Fibroblast of skin of right quadriceps (primary cell): ENCODE measurements at regions not wholly inside any gene's neighbourhood (a gene's known extent, or its start where the extent isn't known, plus 50 kb on each side); places are given as distances from the start of the nearest gene placed in this dataset.

Experiments used
- DNase-seq: peaks from one replicate; pipeline ENCODE4 v3.0.0-alpha.2; 2013

DNA sequence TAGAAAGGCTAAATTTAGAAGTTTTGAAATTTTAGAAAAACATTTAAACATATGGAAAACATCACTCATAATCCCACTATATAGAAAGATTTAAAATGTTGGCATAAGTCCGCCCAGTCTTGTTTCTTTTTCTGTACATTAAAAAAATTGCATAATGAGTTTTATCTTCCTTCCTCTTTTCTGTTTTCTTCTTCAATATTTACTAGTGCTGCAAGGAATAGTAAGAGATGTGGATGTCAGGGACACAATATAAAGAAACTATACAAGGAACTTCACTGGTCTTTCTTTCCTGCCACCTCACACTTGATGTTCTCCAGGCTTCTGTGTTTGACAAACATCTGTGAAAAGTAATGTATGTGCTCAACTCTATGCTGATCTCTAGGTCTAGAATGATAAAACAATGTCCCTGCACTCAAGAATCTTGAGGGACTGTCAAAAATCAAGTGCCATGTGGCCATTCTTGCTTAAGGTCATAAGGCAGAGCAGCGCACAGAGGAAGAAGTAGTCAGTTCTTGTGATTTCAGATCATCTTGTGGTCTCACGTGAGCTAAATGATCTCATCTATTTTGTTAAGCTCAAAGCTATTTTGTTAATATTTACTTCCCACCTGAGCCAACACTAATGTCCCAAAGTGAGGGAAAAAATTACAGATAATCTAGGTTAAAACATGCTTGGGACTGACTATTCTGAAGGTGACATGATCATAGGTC is 186.9 kb upstream of the OBI1 start:
- DNase-seq, result no peak

DNA sequence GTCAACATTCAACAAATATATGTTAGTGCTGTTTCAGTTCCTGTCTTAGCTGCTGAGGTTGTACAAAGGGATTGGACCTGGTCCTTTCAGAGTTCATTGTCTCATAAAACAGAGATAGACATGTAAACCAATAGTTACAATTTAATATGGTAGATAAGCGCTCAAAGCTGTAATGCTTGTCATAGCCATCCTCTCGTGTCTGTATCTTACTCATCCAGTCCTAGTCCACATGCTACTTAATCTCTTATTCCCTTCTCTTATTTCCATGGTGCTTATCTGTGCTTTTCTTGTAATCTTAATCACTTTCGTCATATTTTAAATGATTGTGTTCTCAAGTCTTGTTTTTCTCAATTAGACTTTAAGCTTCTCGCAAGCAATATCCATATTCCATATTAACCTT is 185.2 kb upstream of the OBI1 start:
- DNase-seq, result no peak

DNA sequence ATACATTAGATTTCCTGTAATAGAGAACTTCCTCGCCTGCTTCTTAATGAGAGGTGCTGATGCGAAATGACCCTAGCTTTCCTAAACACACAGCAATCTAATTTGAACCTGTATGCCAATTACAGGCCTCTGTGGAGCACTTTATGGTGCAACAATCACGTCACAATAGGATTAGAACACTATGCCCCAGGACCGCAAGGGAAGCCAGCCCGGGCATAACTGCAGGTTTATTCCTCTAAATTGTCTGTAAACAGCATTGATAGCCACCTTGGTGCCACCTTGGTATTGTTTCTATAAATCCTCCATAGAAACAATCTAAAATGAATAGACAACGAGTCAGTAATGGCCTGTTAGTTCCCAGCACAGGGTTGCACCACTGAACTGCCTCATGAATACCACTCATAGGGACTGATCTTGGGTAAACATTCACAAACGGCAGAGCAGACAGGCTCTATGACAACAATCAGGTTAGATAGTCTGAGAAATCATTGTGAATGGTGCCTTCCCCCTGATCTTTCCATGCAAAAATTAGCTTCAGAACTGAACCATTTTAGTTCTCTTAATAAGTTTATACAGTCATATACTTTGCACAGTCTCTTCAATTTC is 182.5 kb upstream of the OBI1 start:
- DNase-seq, result no peak

DNA sequence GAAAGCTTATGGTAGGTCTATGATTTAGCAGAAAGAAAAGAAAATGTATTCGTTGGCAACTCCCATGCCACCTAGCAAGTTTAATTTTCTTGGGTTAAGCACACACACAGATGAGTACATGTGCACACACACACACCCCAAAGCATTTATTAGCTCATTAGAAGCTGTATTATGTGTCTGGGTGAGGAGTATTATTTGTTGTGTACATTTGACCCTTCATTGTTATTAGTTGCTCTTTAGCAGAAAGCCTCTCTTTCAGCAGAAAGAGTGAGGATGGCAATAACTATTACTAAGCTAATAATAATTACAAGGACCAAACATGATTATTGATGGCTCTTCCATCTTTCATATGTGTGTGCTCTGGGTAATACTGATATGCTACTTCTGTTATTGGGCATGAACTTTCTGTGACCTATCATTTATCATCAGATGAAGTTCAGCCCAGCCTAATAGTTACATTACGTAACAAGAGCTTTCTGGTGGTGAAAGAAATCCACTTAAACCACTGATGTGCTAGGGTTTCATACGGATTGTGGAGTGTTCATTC is 177.4 kb upstream of the OBI1 start:
- no peak for DNase-seq

DNA sequence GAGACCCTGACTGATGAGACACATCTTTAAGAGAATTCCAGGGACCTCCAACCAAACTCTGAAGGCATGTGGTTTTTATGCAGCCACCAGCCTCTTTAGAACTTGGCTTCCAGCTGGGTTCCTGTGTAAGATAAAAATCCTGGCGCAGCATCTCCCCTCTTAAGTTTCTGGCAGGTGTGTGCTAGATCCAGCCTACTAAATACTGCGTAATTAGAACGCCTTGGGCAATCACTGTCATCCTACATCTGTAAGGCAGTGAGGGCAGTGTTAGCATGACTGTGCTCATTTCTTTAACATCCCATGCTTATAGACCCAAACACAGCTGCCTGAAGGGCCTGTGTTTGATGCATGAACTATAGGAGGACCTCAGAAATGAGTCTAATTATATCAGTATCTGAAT is 173.5 kb upstream of the OBI1 start:
- DNase-seq, result no peak

DNA sequence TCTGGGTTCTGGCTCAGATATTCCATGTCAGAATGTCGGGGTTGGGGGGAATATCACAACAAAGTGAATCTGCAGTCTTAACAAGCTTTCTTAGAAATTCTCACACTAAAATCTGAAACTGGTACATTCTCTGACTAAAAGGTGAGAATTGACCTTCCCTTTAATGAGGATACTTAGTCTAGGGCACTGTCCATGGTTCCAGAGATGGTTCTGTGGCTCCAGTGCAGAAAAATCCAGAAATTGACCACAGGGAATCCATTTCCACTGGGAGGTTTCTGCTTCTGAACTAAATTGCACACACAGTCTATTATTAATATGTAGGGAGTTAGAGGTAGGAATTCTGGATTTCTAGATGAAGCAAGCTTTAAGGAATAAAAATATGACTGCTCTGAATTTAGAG is 171.6 kb upstream of the OBI1 start:
- DNase-seq, result no peak

DNA sequence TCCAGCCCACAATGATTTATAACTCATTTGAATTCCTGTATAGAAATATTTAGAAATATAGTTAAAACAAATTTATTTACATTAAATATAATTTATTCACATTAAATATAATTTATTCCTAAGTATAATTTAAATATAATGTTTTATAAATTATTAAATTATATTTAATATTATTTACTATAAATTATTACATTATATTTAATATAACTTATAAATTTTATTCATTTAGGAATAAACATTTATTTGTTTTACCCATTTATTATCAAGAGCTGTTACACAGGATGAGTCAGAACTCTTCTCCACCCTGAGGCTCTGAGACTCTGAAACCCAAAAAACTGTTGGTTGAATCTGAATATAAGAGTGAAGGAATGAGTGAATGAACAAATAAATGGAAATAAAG is 170.9 kb upstream of the OBI1 start:
- DNase-seq, result no peak

DNA sequence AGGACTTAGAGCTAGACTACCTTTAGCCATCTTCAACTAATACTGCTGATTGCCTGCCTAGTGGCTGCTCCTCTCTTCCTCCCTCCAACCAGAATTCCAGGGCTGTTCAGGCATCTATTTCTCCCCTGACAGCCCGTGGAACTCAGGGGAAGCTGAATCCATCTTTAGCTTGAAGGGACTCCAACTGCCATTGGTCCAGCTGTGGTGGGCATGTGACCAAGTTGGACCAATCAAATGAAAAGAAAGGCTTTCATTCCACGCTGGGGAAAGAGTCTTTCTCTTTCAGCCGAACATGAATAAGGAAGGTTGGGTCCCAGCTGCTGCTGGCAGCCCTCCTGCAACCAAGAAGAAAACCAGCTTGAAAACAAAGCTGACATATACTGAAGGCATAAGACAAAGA is 168.5 kb upstream of the OBI1 start:
- DNase-seq, result no peak

DNA sequence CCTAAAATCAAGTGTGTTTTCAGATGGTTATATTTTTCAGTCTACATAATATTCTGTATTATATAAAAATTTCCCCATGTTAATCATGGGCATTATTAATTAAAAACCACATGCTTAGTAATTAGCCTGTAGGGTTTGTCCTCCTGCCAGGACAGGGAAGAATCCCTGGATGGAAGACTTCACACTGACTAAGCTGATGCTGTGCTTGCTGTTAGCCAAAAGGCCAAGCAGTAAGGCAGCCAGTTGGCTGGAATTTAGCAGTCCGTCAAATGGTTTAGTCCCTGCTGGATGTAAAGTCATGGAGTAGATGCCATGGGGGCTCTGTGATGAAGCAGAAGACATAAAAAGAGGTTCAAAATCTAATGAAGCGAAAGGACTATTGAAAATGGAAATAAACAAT is 168.0 kb upstream of the OBI1 start:
- no peak for DNase-seq

DNA sequence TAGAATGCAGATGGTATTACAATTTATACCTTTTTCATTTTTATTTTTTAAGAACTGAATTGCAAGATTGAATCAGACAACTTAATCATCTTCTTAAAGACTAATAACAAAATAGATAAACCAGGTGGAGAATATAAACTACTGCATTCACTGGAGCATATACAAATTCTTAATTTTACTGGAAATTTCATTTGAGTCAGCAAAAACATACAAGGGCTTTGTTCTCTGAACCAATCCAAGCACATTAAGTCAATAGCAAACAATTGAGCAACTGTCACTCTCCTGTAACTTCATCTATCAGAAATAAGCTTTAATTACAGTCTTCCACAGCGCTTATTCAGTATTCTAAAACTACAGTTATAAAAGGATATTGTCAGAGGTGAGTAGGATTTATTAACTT is 167.4 kb upstream of the OBI1 start:
- no peak for DNase-seq

DNA sequence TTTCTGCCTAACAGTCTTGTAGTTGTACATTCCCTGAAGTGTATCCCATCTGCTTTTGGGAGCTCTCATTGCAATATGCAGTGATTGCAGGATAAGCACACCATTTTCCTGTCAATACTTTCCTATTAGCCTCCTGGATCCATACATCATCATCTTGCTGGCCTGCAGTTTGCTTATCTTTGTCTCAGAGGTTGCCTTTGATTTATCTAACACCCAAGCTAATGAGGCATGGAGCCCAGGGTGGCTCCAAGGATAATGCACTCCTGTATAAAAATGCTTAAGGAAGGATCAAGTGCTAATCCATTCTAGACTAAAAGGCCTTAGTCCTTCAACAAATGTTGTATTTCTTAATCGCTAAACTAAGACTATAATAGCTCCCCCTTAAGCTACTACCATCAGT is 161.6 kb upstream of the OBI1 start:
- no peak for DNase-seq

DNA sequence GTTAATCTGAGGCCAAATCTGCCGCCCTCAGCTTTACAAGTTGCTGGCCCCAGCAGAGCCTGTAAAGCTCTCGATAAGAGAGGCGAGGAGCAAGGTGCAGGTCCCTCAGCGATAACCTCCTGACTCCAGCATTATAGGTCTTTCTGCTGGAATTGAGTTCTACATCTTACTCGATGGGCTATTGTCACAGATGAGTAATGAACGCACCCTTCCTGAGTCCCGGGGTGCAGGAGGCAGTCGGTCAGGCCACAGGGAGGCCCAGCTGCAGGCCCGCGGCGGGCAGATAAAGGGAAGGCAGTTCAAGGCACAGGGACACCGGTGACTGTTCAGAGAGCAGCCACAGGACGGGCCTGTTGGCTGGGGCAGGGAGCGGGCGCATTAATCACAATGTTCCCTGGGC is 157.6 kb upstream of the OBI1 start:
- no peak for DNase-seq

DNA sequence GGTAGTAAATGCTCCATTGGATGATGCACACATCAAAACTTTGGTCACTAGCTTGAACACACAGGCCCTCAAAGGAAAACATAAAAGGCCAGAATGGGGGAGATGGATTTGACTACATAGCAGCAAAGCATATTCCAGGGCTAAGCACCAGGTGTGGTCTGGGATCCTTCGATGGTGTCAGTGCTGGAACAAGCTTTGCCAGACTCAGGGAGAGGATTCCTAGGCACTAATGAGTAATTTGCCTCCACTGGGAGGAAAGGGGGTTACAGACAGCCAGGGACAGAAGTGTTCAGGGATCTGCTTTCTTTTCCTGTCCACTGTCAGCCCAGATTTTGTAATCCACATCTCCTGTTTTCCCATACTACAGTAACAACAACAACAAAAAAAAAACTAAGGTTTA is 157.2 kb upstream of the OBI1 start:
- no peak for DNase-seq

DNA sequence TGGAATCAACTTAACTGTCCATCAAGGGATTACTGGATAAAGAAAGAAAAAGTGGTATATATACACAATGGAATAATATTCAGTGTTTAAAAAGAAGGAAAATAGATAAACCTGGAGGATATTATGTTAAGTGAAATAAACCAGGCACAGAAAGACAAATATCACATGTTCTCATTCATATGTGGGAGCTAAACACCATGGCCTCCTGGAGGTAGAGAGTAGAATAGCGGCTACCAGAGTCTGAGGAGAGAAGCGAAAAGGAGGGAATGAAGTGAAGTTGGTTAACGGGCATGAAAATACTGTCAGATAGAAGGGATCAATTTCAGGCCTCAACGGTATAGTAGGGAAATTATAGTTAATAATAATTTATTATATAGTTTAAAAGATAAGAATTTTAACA is 147.5 kb upstream of the OBI1 start:
- DNase-seq, result no peak

DNA sequence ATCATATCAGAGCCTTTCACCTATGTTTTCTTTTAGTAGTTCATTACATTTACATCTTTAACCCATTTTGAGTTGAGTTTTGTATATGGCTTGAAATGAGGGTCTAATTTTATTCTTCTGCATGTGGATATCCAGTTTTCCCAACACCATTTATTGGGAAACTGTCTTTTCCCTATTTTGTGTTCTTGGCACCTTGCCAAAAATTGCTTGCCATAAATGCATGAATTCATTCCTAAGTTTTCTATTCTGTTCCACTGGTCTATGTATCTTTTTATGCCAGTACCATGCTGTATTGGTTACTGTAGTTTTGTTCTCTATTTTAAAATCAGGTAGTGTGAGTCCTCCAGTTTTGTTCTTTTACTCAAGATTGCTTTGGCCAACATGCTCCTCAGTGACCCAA is 144.0 kb upstream of the OBI1 start:
- DNase-seq, result no peak

DNA sequence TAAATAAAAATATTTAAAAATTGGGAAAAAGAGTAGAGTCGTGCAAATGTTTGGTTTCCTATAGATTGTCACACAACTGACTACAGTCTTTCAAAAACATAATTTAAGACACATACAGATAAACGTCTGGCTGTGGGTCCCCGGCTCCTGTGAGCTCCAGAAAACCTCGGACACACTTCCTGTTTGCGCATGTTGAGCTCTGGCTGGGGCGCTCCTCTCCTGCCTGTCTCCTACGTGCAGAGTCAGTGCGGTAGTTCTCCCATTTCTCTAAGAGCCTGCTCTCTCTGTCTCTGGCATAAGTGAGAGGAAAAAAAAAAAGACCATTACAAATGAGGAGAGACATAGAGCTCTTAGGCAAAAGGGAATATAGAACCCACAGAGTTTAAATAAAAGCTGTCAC is 128.2 kb upstream of the OBI1 start:
- no peak for DNase-seq

DNA sequence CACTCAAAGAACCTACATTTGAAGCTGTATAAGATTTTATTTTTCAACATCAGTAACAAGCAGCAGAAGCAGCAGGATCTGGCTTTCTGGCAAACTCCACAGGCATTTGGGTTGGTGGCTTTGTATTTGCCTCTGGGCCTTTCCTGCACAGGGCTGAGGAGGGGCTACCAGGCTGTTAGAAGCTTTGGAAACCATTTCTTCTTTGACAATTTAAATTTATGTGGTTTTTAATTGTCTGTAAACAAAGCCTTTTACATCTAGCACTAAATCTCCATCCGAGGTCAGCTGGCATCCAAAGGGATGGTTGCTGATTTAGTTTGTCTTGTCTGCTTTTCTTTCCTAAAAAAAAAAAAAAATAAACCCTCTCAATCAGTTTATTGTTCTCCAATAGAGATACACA is 127.5 kb upstream of the OBI1 start:
- DNase-seq, result no peak

DNA sequence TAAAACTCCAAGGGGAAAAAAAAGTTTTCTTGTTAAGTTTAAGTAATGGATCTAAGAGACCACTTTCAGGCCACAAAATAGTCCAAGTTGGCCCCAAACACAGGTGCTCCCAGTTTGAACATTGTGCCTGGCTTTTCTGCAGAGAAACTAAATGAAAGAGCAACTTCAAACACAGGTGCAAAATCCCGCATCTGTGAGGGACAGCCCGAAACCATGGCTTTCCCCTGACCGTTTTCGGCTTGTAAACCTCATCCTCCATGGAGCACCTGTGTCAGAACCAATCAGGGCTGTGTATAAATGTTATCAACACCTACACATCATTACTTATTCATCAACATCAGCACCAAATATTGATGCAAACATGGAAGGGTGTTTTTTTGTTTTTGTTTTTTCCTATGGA is 126.8 kb upstream of the OBI1 start:
- DNase-seq, result no peak

DNA sequence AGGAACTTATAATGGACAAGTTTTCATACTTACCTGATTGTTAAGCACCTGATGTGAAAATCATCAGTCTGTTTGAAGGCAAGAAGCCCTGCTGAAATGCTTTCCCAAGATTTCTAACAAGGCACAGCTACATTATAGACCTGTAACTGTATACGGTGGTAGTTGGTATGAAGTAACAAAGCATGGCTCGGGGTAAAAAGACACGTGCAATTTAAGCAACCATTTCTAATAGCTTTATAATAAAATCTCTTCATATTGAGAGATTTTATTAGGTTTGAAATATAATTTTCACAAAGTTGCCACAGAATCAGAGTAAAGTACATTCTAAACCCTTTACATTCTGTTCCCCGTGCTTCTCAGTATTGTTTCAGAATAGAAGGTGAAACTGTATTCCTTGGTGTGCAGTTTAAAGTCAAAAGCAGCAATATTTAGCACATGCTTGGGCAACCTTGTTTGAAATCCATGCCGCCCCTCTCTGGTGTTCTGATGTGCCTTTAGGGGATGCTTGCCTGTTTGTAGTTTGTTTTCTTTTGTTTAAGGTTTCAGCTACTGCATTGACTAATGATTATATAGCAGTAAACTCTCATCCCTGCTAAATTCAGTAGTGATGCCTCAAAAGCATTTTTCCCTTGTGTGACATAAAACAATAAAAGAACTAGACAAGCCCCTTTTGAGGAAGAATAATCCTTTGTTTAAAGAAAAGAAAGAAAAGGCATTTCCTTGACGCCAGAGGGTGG is 125.2 kb upstream of the OBI1 start:
- no peak for DNase-seq

DNA sequence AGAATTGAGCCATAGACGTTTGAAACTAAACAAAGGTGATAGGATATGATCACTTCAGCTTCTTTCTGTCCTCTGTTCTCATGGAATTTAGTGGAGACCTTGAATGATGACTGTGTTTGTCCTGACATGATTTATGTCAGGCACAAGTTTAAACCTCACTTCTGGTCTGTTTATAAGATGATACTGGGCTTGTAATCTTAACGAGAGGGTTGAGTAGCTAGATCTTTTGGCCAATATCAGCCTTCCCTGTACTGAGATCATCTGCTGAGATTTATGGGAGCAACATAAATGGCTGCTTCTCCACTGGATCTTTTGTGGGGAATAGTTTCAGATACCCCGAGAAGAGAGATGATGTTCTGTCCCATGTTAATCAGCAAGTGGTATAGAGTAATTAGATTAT is 121.8 kb upstream of the OBI1 start:
- DNase-seq, result no peak

DNA sequence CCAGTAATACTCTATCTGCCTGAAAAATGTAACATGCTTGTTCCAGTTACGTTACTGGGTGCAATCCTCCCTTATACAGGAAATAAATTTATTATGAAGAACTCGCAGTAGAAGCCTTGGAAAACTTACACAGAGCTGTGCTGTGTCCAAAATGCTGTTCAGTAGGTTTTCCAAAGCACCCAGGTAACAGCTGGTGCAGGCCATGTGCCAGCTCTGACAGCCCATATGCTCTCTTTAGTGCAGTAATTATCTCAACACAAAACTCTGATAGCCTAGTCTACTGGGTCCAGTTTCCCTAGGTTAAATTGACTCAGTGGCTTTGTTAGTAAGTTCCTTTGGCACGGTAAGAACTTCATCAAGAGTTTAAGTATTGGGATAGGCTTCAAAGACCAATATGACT is 120.7 kb upstream of the OBI1 start:
- no peak for DNase-seq

DNA sequence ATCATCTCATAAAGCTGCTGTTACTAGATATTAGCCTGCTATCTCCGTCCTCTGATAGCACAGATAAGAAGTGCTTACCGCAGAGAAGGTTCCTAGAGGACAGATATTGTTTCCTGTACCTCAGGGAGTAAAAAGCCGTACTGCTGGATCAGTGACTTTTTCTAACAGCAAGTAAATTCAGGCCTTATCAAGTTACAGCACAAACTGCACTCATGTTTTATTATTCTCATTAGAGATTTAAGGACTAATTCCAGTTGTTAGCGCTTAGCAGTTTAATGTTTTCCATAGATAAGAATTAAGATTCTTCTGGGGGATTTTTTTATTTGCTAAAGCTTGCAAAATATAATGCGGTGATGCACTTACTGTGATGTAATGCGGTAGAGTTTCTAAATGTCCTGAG is 119.0 kb upstream of the OBI1 start:
- DNase-seq, result no peak

DNA sequence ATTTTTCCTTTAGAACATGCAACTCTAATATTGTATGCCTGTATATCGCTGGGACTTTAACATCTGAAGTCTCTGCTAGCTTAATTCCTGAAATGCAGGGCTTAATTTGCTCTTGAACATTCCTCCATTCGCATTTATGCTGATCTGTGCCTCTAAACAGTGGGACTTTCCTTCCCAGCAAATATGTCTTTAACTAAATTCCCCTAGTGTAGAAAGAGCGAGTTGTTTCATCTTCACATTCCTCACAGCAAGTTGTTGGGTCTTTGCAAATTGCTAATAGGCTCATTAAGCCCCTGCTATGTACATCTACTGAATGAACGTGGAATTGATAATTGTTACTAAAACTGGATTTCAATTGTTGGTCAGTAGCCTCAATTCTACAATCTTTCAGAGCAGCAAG is 118.4 kb upstream of the OBI1 start:
- DNase-seq, result no peak

DNA sequence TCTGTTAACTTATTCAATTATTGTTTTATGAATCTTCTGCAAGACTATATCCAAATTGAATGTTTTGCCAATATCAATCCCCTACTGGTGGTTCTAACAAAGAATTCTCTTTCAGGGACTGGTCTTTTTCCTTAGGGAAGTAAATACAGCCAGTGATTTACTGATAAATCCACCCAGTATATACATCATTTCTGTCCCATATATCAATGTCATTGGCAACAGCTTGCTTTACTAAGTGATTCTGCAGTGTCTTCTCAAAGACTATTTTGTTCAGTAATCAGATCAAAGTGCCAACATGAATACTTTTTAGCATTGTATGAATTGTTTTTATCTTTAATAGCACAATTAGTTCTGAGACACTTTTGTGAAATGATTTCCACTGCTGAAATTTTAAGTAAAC is 114.0 kb upstream of the OBI1 start:
- no peak for DNase-seq
